ENCODE measurements at regions not wholly inside any gene's neighbourhood (a gene's known extent, or its start where the extent isn't known, plus 50 kb on each side); places are given as distances from the start of the nearest gene placed in this dataset.

- Mint-ChIP-seq H3K9me3 (ENCODE audit: unreplicated experiment) (peaks cover 2% of the 10 kb centered on the region), H3K27ac (ENCODE audit: unreplicated experiment) (no peak overlapping the region), H3K4me3 (ENCODE audit: unreplicated experiment) (no peak overlapping the region), H3K4me1 (ENCODE audit: low read depth, unreplicated experiment) (no peaks in the 10 kb centered on the region), H3K27me3 (ENCODE audit: low read depth, unreplicated experiment) (peaks cover 4% of the 10 kb centered on the region), H3K36me3 (ENCODE audit: low read depth, unreplicated experiment) (no peaks in the 10 kb centered on the region)
- Histone ChIP-seq H3K79me2 (ENCODE audit: insufficient read depth, low read length) (no peaks in the 10 kb centered on the region), H3K36me3 (ENCODE audit: insufficient read depth, low read length) (no peaks in the 10 kb centered on the region), H3K27ac (ENCODE audit: low read depth, low read length) (no peak overlapping the region), H3K4me2 (ENCODE audit: low read length) (no peak overlapping the region), H3K9me3 (ENCODE audit: insufficient read depth, low read depth, low read length) (no peaks in the 10 kb centered on the region), H2AFZ (ENCODE audit: low read depth, low read length) (no peak overlapping the region), H3K4me1 (ENCODE audit: insufficient read depth, low read length) (no peaks in the 10 kb centered on the region), H3K9ac (ENCODE audit: low read length) (no peak overlapping the region), H3K4me3 (ENCODE audit: insufficient read depth, low read depth, low read length) (no peak overlapping the region), H3K27me3 (ENCODE audit: insufficient read depth, low read length) (no peaks in the 10 kb centered on the region), H4K20me1 (ENCODE audit: insufficient read depth, low read length) (no peaks in the 10 kb centered on the region)
- FAIRE-seq (no peak), DNase-seq (ENCODE audit: low read depth) (no peak)
- no peak for TF ChIP-seq EZH2 (IDR thresholded peaks at IDR 0.05; ENCODE audit: insufficient read depth, low read length)
- TF ChIP-seq CTCF (IDR thresholded peaks at IDR 0.05; ENCODE audit: insufficient read depth, low read depth, low read length) = no peak
Measured at GRCh38 chr5:4222147-4222546, 626.5 kb downstream of the IRX1 start.

GRCh38 chr5:4222821-4223220 is 627.2 kb downstream of the IRX1 start:
- FAIRE-seq = no peak
- H3K4me3 Mint-ChIP-seq (ENCODE audit: unreplicated experiment) = no peak overlapping the region
- no peak overlapping the region for H3K4me2 ChIP-seq (ENCODE audit: low read length)

More at GRCh38 chr5:4222821-4223220, 627.2 kb downstream of the IRX1 start:
- Histone ChIP-seq H4K20me1 (ENCODE audit: insufficient read depth, low read length) (no peaks in the 10 kb centered on the region), H3K4me1 (ENCODE audit: insufficient read depth, low read length) (no peaks in the 10 kb centered on the region), H3K9me3 (ENCODE audit: insufficient read depth, low read depth, low read length) (no peaks in the 10 kb centered on the region), H2AFZ (ENCODE audit: low read depth, low read length) (no peak overlapping the region), H3K79me2 (ENCODE audit: insufficient read depth, low read length) (no peaks in the 10 kb centered on the region), H3K27me3 (ENCODE audit: insufficient read depth, low read length) (no peaks in the 10 kb centered on the region), H3K4me3 (ENCODE audit: insufficient read depth, low read depth, low read length) (no peak overlapping the region), H3K9ac (ENCODE audit: low read length) (no peak overlapping the region), H3K27ac (ENCODE audit: low read depth, low read length) (no peak overlapping the region), H3K36me3 (ENCODE audit: insufficient read depth, low read length) (no peaks in the 10 kb centered on the region)
- no peaks in the 10 kb centered on the region for H3K36me3 Mint-ChIP-seq (ENCODE audit: low read depth, unreplicated experiment)
- no peak overlapping the region for H3K27ac Mint-ChIP-seq (ENCODE audit: unreplicated experiment)
- DNase-seq (ENCODE audit: low read depth) = no peak
- H3K9me3 Mint-ChIP-seq (ENCODE audit: unreplicated experiment) = peaks cover 2% of the 10 kb centered on the region
- H3K27me3 Mint-ChIP-seq (ENCODE audit: low read depth, unreplicated experiment) = peaks cover 4% of the 10 kb centered on the region
- TF ChIP-seq EZH2 (IDR thresholded peaks at IDR 0.05; ENCODE audit: insufficient read depth, low read length) (no peak), CTCF (IDR thresholded peaks at IDR 0.05; ENCODE audit: insufficient read depth, low read depth, low read length) (no peak)
- no peaks in the 10 kb centered on the region for H3K4me1 Mint-ChIP-seq (ENCODE audit: low read depth, unreplicated experiment)
